ENCODE measurements at regions not wholly inside any gene's neighbourhood (a gene's known extent, or its start where the extent isn't known, plus 50 kb on each side); places are given as distances from the start of the nearest gene placed in this dataset.

GRCh38 chrX:115437841-115438595, 123.0 kb upstream of the PLS3 start:
- DNase-seq (ENCODE audit: low spot score), result no peak

More at GRCh38 chrX:115437841-115438595, 123.0 kb upstream of the PLS3 start:
- H3K36me3 ChIP-seq (ENCODE audit: control insufficient read depth in 4 of 4, insufficient read depth in 3 of 4, low read depth in 1 of 4, low read length in 3 of 4), result no peaks in the 10 kb centered on the region
- H3K27ac ChIP-seq (ENCODE audit: low read depth in 1 of 2, low read length in 2 of 2), result peak overlapping the region in 1 of 2 donors; percentile 12
- H3K9me3 ChIP-seq (ENCODE audit: control insufficient read depth in 4 of 4, low read length in 3 of 4), result no peaks in the 10 kb centered on the region
- H3K4me1 ChIP-seq (ENCODE audit: control insufficient read depth in 4 of 4, insufficient read depth in 4 of 4, low read length in 3 of 4), result no peaks in the 10 kb centered on the region
- H3K27me3 ChIP-seq (ENCODE audit: control insufficient read depth in 4 of 4, insufficient read depth in 4 of 4, low read length in 3 of 4), result no peaks in the 10 kb centered on the region
- no peak overlapping the region for H3K4me3 ChIP-seq (ENCODE audit: low read depth in 1 of 3, low read length in 3 of 3)
- WGBS, result 79% methylated on average over 5 of the region's 5 CpGs
- TF ChIP-seq RAD21 (IDR thresholded peaks at IDR 0.05) (no peak), YY1 (IDR thresholded peaks at IDR 0.05) (no peak), CTCF (IDR thresholded peaks at IDR 0.05; ENCODE audit: low read depth, low read length, missing input control) (no peak), GABPA (IDR thresholded peaks at IDR 0.05 in 1 of 2, conservative IDR thresholded peaks at IDR 0.05 in 1 of 2) (no peak), FOXA1 (IDR thresholded peaks at IDR 0.05) (no peak), JUND (IDR thresholded peaks at IDR 0.05) (no peak), FOXA2 (IDR thresholded peaks at IDR 0.05) (no peak), ATF3 (IDR thresholded peaks at IDR 0.05) (no peak), RXRA (IDR thresholded peaks at IDR 0.05) (no peak), ZBTB33 (IDR thresholded peaks at IDR 0.05) (no peak), EGR1 (IDR thresholded peaks at IDR 0.05; ENCODE audit: low read depth in 2 of 2) (no peak), NR2F2 (IDR thresholded peaks at IDR 0.05) (no peak), MAX (IDR thresholded peaks at IDR 0.05) (no peak), REST (IDR thresholded peaks at IDR 0.05) (no peak), HNF4G (IDR thresholded peaks at IDR 0.05) (no peak), SP1 (IDR thresholded peaks at IDR 0.05) (no peak), TAF1 (conservative IDR thresholded peaks at IDR 0.05) (no peak), HNF4A (conservative IDR thresholded peaks at IDR 0.05) (no peak)
- H3K9ac ChIP-seq (ENCODE audit: low read depth in 1 of 2, low read length in 2 of 2), result no peak overlapping the region
